DOHH2 (cell line): ENCODE measurements at regions not wholly inside any gene's neighbourhood (a gene's known extent, or its start where the extent isn't known, plus 50 kb on each side); places are given as distances from the start of the nearest gene placed in this dataset.

Source experiments
- H3F3A ChIP-seq: fragments of 200-600 bp; sonication (generic), shearing (Covaris generic); 2 replicates; pipeline ENCODE4 v1.6.0; 2016; ENCODE audit warnings: antibody characterized with exemption, mild to moderate bottlenecking; ENCODE audit not compliant: control insufficient read depth, insufficient read depth
- H3K27ac ChIP-seq: fragments of 200-600 bp; sonication (generic); 2 replicates; pipeline ENCODE4 v1.5.1; 2014; ENCODE audit warnings: low read depth, mild to moderate bottlenecking, low read length, moderate library complexity
- H3K27me3 ChIP-seq: fragments of 200-600 bp; sonication (generic); 2 replicates; pipeline ENCODE4 v1.6.1; 2014; ENCODE audit warnings: mild to moderate bottlenecking, low read length, mixed read lengths; ENCODE audit not compliant: control insufficient read depth
- H3K36me3 ChIP-seq: fragments of 200-600 bp; sonication (generic); 2 replicates; pipeline ENCODE4 v1.6.1; 2014; ENCODE audit warnings: mild to moderate bottlenecking, low read length, moderate library complexity, mixed read lengths; ENCODE audit not compliant: control insufficient read depth
- H3K4me1 ChIP-seq: fragments of 200-600 bp; sonication (generic); 2 replicates; pipeline ENCODE4 v1.6.1; 2014; ENCODE audit warnings: mild to moderate bottlenecking, low read length, mixed read lengths; ENCODE audit not compliant: control insufficient read depth
- H3K4me2 ChIP-seq: fragments of 200-600 bp; sonication (generic); 2 replicates; pipeline ENCODE4 v1.6.0; 2014; ENCODE audit warnings: mild to moderate bottlenecking, low read length, moderate library complexity
- H3K4me3 ChIP-seq: fragments of 200-600 bp; sonication (generic); 2 replicates; pipeline ENCODE4 v1.5.1; 2014; ENCODE audit warnings: mild to moderate bottlenecking, low read length, mixed read lengths
- H3K79me2 ChIP-seq: fragments of 200-600 bp; sonication (generic); 2 replicates; pipeline ENCODE4 v1.6.1; 2014; ENCODE audit warnings: mild to moderate bottlenecking, low read length, mixed read lengths; ENCODE audit not compliant: control insufficient read depth
- H3K9me2 ChIP-seq: fragments of 200-600 bp; sonication (generic); replicated peaks from 2 replicates; pipeline ENCODE4 v1.6.1; 2014; ENCODE audit warnings: mild to moderate bottlenecking, low read length, mixed read lengths; ENCODE audit not compliant: control insufficient read depth
- H3K9me3 ChIP-seq: fragments of 200-600 bp; sonication (generic); 2 replicates; pipeline ENCODE4 v1.6.1; 2014; ENCODE audit warnings: antibody characterized with exemption, low read length, mixed read lengths; ENCODE audit not compliant: control insufficient read depth, insufficient read depth
- H4K20me1 ChIP-seq: fragments of 200-600 bp; sonication (generic); 2 replicates; pipeline ENCODE4 v1.6.0; 2014; ENCODE audit warnings: low read depth, mild to moderate bottlenecking, antibody characterized with exemption, low read length, moderate library complexity; ENCODE audit not compliant: control insufficient read depth, insufficient read depth
- EZH2phosphoT487 ChIP-seq: fragments of 200-600 bp; sonication (generic); IDR thresholded peaks from 2 replicates; pipeline ENCODE4 v1.6.1; 2017; ENCODE audit warnings: borderline replicate concordance, mild to moderate bottlenecking, antibody characterized with exemption, low read length, moderate library complexity, mixed read lengths
- TF ChIP-seq, protein P1 (sequence below): fragments of 200-600 bp; sonication (generic); IDR thresholded peaks from one replicate; pipeline ENCODE4 v1.5.1; 2014; ENCODE audit warnings: antibody characterized with exemption, mild to moderate bottlenecking, low read depth, low read length; ENCODE audit not compliant: poor library complexity, severe bottlenecking

GRCh38 chr2:160747501-160748170 is 254.0 kb upstream of the RBMS1 start:
- H3K4me2 ChIP-seq, result no peak overlapping the region

GRCh38 chr2:160751021-160751420 is 257.4 kb upstream of the RBMS1 start:
- H3K27ac ChIP-seq, result no peak overlapping the region
- no peaks in the 10 kb centered on the region for H4K20me1 ChIP-seq
- no peaks in the 10 kb centered on the region for H3K9me3 ChIP-seq
- H3K4me2 ChIP-seq, result no peak overlapping the region
- no peaks in the 10 kb centered on the region for H3K4me1 ChIP-seq
- H3F3A ChIP-seq, result no peaks in the 10 kb centered on the region
- H3K27me3 ChIP-seq, result no peaks in the 10 kb centered on the region
- no peak overlapping the region for H3K4me3 ChIP-seq
- H3K9me2 ChIP-seq, result no peaks in the 10 kb centered on the region
- no peaks in the 10 kb centered on the region for H3K79me2 ChIP-seq
- TF ChIP-seq EZH2phosphoT487, result no peak
- TF ChIP-seq, protein P1, sequence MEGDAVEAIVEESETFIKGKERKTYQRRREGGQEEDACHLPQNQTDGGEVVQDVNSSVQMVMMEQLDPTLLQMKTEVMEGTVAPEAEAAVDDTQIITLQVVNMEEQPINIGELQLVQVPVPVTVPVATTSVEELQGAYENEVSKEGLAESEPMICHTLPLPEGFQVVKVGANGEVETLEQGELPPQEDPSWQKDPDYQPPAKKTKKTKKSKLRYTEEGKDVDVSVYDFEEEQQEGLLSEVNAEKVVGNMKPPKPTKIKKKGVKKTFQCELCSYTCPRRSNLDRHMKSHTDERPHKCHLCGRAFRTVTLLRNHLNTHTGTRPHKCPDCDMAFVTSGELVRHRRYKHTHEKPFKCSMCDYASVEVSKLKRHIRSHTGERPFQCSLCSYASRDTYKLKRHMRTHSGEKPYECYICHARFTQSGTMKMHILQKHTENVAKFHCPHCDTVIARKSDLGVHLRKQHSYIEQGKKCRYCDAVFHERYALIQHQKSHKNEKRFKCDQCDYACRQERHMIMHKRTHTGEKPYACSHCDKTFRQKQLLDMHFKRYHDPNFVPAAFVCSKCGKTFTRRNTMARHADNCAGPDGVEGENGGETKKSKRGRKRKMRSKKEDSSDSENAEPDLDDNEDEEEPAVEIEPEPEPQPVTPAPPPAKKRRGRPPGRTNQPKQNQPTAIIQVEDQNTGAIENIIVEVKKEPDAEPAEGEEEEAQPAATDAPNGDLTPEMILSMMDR, result no peak
- no peaks in the 10 kb centered on the region for H3K36me3 ChIP-seq

More at GRCh38 chr2:160747501-160748170, 254.0 kb upstream of the RBMS1 start:
- H3K36me3 ChIP-seq, result no peaks in the 10 kb centered on the region
- TF ChIP-seq EZH2phosphoT487, result no peak
- TF ChIP-seq, protein P1, result no peak
- no peaks in the 10 kb centered on the region for H3K79me2 ChIP-seq
- no peaks in the 10 kb centered on the region for H4K20me1 ChIP-seq
- no peaks in the 10 kb centered on the region for H3K9me3 ChIP-seq
- H3K4me3 ChIP-seq, result no peak overlapping the region
- H3K9me2 ChIP-seq, result no peaks in the 10 kb centered on the region
- H3K27ac ChIP-seq, result no peak overlapping the region
- H3F3A ChIP-seq, result no peaks in the 10 kb centered on the region
- no peaks in the 10 kb centered on the region for H3K27me3 ChIP-seq
- H3K4me1 ChIP-seq, result no peaks in the 10 kb centered on the region

DNA sequence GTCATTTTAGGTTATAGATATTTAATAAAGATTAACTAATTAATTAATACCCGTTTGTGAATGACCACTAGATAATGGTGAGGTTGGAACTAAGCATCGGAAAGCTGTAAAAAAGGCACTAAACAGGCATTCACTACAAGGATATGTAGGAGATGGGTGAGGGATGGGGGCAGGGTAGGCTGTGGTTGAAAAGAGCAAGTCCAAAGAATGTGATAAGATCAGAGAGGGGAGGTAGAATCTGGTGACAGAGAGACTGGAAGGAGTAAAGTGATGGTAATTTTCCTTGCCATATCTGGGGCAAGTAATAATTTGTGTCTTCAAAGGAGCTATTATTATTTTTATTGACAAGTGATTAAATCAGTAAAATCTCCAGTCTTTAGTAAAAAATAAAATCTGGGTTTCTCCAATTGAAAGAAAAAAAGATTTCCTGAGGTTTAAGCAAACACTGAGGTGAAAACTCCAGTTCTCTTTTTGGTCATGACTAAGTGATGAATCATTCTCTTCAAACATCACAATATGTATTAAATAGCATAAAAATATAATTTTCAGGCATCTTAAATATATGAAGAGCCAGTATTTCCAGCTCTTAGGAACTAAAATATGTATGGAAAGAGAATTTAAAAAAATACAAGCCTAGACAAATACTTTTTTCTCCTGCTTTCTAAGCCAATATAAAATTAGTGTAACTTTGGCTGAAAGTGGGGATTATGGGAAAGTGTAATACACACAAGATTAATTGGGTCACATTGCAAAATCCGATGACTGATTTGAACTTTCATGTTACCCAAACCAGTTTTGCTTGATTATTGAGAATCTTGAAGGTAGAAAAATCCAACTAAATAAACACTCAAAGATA is 259.1 kb upstream of the RBMS1 start:
- no peaks in the 10 kb centered on the region for H3K79me2 ChIP-seq
- no peak overlapping the region for H3K4me3 ChIP-seq
- TF ChIP-seq, protein P1, result no peak
- no peak for TF ChIP-seq EZH2phosphoT487
- H3K4me2 ChIP-seq, result no peak overlapping the region
- no peaks in the 10 kb centered on the region for H3F3A ChIP-seq
- no peaks in the 10 kb centered on the region for H3K4me1 ChIP-seq
- no peaks in the 10 kb centered on the region for H3K36me3 ChIP-seq
- H3K9me2 ChIP-seq, result no peaks in the 10 kb centered on the region
- no peaks in the 10 kb centered on the region for H3K9me3 ChIP-seq
- no peaks in the 10 kb centered on the region for H3K27me3 ChIP-seq
- H4K20me1 ChIP-seq, result no peaks in the 10 kb centered on the region
- no peak overlapping the region for H3K27ac ChIP-seq
